Mononuclear cell (primary cell): ENCODE measurements at regions not wholly inside any gene's neighbourhood (a gene's known extent, or its start where the extent isn't known, plus 50 kb on each side); places are given as distances from the start of the nearest gene placed in this dataset.
"Not testable (repeated sequence)": the region's sequence is repeated elsewhere in the genome, so short reads cannot be mapped to it uniquely, and the experiment has no call there.

ENCODE experiments used
- H3K27me3 ChIP-seq: 2 replicates; pipeline ENCODE4 v1.6.0; 2011; ENCODE audit warnings: low read length, control low read depth; ENCODE audit not compliant: insufficient read depth
- H3K4me1 ChIP-seq: 2 replicates; pipeline ENCODE4 v1.5.1; 2011; ENCODE audit warnings: mild to moderate bottlenecking, low read length, control low read depth; ENCODE audit not compliant: insufficient read depth
- H3K4me3 ChIP-seq: 2 replicates; pipeline ENCODE4 v1.5.1; 2011; ENCODE audit warnings: mild to moderate bottlenecking, low read length, moderate library complexity
- H3K9me3 ChIP-seq: 2 replicates; pipeline ENCODE4 v1.5.1; 2011; ENCODE audit warnings: low read depth, mild to moderate bottlenecking, control low read depth, low read length

DNA sequence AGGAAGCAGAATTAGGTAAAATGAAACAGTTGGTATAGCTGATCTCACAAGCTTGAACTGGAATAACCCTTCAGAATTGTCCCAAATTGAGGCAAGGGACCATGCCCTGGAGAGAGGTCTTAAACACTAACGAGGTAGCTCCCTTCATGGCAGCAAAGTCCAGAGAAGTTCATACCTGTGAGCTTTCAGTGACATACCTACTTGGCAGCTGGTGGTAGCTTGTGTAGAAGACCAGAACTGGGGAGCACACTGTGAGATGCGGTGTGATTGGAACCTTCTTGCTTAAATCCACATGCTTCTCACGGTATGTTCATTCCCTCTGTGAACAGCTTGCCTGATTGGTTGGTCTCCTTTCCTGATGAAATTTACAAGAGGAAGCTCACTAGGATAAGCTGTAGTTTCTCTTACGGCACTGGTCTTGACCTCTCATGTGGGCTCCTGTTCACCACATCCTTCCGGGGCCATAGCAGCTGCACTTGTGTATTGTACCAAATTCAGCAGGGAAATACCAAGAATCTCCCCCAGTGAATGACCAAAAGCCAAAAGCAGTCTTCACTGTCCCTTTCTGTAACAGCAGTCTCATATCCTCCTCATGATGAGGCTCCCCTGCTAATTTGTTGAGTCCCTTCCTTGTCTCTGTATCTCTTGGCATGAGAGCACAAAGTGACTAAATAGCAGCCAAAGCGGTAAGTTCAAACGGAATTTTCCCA, 483.7 kb upstream of the FRG2C start:
- H3K27me3 ChIP-seq, result no peaks in the 10 kb centered on the region
- no peak overlapping the region for H3K4me3 ChIP-seq
- H3K4me1 ChIP-seq, result no peaks in the 10 kb centered on the region
- H3K9me3 ChIP-seq, result no peaks in the 10 kb centered on the region

DNA sequence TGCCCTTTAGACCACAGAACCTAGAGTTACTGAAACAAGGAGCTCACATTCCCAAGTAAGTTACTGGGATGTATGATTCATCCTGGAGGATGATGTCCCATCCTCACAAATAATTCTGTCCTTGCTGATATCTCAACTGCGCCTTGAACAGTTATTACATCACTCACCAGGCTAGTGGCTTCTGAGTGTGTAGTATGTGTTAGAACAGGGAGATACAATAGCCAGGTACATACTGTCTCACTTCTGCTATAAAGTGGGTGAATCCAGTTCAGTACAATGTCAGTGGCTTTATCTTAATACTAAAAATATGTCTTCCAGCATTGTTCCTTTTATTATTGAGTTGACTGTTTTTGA, 483.2 kb upstream of the FRG2C start:
- Histone ChIP-seq H3K27me3 (no peaks in the 10 kb centered on the region), H3K4me1 (no peaks in the 10 kb centered on the region), H3K9me3 (no peaks in the 10 kb centered on the region), H3K4me3 (no peak overlapping the region)

DNA sequence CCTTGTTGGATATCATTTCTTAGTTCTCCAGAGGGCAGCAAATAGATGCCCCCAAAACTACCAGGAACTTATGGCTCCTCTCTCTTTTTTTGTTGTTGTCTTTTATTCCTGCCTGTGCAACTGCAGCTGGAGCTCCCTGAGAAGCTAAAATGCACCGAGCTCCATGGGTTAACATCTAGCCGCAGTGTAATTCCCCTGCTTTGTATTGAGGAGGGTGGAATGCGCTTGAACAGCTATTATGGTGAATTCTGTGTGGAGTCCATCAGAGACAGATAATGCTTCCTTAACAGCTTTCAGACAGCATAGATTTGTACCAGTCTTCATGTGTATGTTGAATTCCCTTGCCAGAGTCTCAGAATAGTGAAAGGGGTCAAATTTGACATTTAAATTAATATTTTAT, 475.2 kb upstream of the FRG2C start:
- no peak overlapping the region for H3K4me3 ChIP-seq
- H3K4me1 ChIP-seq, result no peaks in the 10 kb centered on the region
- H3K27me3 ChIP-seq, result no peaks in the 10 kb centered on the region
- no peaks in the 10 kb centered on the region for H3K9me3 ChIP-seq

DNA sequence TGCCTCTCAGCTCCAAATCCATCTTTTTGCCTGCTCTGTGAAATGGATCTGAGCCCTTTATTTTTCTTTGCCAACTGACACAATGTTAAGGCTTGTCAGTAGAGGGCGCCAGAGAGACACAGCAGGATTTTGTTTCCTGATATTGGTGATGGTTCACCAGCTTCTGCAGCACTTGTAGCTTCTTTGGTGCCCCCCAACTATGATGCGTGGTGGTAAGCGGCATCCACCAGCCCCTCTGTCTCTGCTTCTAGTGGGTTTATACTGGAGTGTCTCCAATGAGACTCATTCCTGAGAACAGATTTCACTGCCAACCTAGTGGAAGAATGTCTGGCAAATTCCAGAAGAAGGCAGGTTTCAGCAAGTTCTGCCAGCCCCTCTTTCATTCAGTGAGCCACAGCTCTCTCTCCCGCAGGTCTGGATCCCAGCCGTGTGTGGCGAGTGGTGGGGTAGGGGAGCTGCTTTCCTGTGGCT, 471.9 kb upstream of the FRG2C start:
- no peak overlapping the region for H3K4me3 ChIP-seq
- no peaks in the 10 kb centered on the region for H3K27me3 ChIP-seq
- no peaks in the 10 kb centered on the region for H3K4me1 ChIP-seq
- no peaks in the 10 kb centered on the region for H3K9me3 ChIP-seq

DNA sequence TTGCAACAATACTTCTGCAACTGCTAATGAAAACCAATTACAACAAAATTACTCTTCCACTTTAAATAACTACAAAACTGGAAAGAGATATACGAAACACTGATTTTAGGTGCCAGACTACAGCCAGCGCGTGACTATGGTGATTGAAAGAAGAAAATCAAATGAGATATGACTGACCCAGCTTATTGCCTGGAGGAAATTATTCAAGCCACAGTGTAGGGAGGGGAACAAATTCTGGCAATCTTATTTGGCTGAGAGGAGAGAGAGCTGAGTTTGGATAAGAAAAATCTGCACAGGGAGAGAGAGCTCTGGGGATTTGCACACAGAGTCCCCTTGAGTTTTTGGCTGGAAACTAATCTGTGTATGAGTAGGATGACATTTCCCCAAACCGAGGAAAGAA, 470.3 kb upstream of the FRG2C start:
- no peaks in the 10 kb centered on the region for H3K4me1 ChIP-seq
- H3K4me3 ChIP-seq, result no peak overlapping the region
- H3K27me3 ChIP-seq, result no peaks in the 10 kb centered on the region
- H3K9me3 ChIP-seq, result no peaks in the 10 kb centered on the region

DNA sequence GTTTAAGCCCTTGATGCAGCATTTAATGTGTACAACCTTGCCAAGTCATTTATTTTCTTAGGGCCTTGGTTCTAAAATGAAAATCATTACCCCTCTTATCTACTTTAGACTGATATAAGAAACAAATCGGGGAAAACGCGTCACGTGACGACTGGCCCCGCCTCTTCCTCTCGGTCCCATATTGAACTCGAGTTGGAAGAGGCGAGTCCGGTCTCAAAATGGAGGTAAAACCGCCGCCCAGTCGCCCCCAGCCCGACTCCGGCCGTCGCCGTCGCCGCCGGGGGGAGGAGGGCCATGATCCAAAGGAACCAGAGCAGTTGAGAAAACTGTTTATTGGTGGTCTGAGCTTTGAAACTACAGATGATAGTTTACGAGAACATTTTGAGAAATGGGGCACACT, 449.8 kb upstream of the FRG2C start:
- H3K9me3 ChIP-seq, H3K27me3 ChIP-seq, H3K4me3 ChIP-seq, H3K4me1 ChIP-seq: not testable (repeated sequence)

DNA sequence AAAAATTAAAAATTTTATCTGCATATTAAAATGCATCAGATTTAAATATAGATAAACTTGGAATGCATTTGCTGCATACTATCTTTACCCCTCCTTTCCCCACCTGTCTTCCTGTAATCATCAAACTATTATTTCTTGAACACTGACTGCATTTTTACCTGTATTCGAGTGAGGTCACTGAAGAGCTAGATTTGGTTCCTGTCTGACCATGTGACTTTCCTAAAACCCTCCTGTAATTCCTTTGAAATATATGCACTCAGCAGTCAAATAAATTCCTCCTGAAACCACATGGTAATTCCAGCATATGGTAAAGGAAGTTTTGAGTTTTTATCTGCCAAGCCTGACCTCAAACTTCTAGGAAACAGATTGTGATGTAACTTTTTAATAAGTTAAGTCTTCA, 445.6 kb upstream of the FRG2C start:
- peaks cover 5% of the 10 kb centered on the region for H3K4me1 ChIP-seq
- H3K27me3 ChIP-seq, result no peaks in the 10 kb centered on the region
- H3K9me3 ChIP-seq, result no peaks in the 10 kb centered on the region
- no peak overlapping the region for H3K4me3 ChIP-seq

DNA sequence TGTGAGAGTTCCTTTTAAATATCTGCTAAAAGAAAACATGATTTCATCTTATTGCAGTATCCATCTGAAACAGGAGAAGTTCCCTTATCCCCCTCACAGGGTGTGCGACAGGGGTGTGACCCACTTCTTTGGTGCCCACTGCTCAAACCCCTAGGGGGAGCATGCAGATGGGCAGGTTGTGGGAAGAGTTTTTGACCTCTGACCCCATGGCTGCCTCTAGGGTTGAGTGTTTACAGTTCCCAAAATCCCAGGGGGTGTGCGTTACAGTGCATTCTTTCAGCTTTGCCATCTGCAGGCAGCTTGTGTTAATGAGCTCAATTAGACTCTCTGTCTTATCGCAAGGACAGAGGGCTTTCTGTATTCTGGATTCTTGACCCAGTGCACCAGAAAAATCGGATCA, 443.2 kb upstream of the FRG2C start:
- Histone ChIP-seq H3K4me3 (no peak overlapping the region), H3K9me3 (no peaks in the 10 kb centered on the region), H3K27me3 (no peaks in the 10 kb centered on the region), H3K4me1 (peaks cover 5% of the 10 kb centered on the region)

DNA sequence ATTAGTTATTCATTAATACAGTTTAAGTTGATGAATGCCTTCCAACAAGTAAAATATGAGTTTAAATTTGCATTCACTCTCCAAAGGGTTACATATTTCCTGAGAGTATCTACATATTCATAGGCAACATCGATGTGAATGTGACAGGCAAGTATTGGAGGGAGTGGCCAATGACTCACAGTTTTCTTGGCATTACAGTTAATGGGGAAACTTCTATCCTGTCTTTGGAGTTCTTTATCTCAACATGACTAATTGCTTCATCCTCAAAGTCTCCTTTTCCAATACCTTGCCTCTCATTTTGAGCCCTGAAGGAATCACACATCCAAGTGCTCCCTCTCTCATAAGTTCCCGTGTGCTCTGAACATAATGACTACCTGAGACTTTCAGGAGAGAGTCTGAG, 439.7 kb upstream of the FRG2C start:
- Histone ChIP-seq H3K9me3 (no peaks in the 10 kb centered on the region), H3K27me3 (no peaks in the 10 kb centered on the region), H3K4me3 (no peak overlapping the region), H3K4me1 (peaks cover 5% of the 10 kb centered on the region)

DNA sequence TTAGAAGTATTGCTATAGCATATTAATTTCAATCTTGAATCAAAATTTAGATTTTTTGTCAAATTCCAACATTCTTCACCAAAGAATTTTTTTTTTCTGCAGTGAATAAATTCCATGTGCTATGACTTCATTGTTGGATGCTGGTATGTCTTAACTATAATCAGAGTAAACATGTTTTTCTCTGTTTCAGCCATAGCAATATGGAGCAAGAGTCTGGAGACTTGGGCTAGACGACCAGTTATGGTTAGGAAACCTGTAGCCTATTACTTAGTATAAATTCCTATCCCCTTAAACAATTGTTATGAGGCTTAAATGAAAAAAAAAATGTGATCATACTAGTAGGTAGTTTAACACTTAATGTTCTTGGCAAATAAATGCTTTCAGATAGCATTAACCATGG, 431.9 kb upstream of the FRG2C start:
- Histone ChIP-seq H3K9me3 (no peaks in the 10 kb centered on the region), H3K27me3 (no peaks in the 10 kb centered on the region), H3K4me1 (no peaks in the 10 kb centered on the region), H3K4me3 (no peak overlapping the region)

DNA sequence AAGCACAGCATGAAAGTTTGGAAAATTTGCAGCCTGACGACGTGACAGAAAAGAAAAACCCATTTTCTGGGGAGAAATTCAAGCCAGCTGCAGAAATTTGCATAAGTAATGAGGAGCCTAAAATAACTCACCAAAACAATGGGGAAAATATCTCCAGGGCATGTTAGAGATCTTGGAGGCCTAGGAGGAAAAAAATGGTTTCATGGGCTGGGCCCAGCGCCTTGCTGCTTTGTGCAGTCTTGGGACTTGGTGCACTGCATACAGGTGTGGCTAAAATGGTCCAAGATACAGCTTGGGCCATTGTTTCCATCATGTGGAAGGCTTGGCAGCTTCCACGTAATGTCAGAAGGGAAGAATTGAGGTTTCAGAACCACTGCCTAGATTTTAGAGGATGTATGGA, 428.5 kb upstream of the FRG2C start:
- no peak overlapping the region for H3K4me3 ChIP-seq
- H3K27me3 ChIP-seq, result no peaks in the 10 kb centered on the region
- H3K9me3 ChIP-seq, result no peaks in the 10 kb centered on the region
- no peaks in the 10 kb centered on the region for H3K4me1 ChIP-seq

DNA sequence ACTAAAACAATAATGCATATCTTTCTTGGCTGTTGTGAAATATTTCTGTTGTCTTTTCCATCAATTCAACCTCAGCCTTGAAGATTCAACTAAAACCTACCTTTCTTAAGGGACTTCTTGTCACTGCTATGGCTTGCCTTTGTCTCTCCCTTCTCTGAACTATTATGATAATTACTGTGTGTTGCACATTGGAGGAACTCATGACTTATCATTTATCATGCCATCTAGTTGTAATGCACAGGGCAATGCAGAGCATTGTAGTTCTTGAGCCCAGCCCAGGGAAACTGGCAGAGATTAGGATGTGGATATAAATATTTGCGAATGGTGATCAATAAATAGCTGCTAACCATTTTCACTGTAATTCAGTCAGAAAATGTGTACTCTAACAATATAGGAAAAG, 427.1 kb upstream of the FRG2C start:
- H3K4me3 ChIP-seq, result no peak overlapping the region
- H3K4me1 ChIP-seq, result peaks cover 9% of the 10 kb centered on the region
- no peaks in the 10 kb centered on the region for H3K27me3 ChIP-seq
- no peaks in the 10 kb centered on the region for H3K9me3 ChIP-seq

DNA sequence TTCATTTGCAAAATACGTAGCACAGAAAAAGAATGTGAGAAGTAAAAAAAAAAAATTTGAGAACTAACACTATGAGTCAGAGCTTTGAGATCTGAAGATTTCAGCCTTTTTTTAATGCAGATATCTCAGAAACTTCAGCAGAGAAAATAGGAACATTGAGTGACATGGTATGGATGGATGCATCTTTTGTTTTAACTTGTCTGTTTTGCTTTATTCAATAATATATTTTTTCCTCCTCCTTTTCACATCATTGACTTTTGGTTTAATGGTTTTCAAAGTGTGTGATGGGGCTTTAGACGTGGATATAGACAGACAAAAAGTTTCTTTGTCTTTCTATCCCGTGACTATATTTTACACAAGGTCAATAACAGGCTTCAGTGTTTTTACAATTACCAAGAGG, 426.7 kb upstream of the FRG2C start:
- H3K27me3 ChIP-seq, result no peaks in the 10 kb centered on the region
- no peaks in the 10 kb centered on the region for H3K9me3 ChIP-seq
- H3K4me3 ChIP-seq, result no peak overlapping the region
- peaks cover 14% of the 10 kb centered on the region for H3K4me1 ChIP-seq

DNA sequence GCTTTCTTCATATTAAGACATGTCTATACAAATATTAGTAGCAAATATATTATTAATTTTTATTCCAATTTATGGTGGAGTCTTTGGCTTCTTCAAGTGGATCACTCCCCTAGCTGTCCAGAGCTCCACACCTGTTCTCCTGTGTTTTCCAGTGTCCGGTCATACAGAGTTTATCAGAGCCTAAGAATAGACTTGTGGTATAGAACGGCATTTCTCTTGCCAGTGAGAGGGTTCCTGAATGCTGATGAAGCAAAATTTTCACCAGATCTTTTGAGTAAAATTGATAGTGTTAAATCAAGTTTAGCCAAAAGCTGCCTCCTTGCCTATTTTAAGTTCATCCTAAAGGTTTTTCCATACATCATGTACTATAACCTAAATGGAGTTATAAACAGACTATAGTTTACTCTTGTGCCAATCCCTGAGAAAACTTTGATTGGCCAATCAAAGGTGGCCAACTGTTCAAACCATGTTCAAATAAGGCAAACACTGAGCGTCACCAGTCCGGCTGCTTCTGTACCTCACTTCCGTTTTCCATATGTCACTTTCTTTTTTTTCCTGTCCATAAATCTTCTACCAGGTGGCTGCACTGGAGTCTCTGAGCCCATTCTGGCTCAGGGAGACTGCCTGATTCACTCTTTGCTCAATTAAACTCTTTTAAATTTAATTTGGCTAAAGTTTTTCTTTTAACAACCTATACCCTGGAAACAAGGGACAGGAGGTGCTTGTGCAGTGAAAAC, 422.7 kb upstream of the FRG2C start:
- not testable (repeated sequence) for H3K27me3 ChIP-seq, H3K9me3 ChIP-seq, H3K4me3 ChIP-seq
- peaks cover 15% of the 10 kb centered on the region for H3K4me1 ChIP-seq

DNA sequence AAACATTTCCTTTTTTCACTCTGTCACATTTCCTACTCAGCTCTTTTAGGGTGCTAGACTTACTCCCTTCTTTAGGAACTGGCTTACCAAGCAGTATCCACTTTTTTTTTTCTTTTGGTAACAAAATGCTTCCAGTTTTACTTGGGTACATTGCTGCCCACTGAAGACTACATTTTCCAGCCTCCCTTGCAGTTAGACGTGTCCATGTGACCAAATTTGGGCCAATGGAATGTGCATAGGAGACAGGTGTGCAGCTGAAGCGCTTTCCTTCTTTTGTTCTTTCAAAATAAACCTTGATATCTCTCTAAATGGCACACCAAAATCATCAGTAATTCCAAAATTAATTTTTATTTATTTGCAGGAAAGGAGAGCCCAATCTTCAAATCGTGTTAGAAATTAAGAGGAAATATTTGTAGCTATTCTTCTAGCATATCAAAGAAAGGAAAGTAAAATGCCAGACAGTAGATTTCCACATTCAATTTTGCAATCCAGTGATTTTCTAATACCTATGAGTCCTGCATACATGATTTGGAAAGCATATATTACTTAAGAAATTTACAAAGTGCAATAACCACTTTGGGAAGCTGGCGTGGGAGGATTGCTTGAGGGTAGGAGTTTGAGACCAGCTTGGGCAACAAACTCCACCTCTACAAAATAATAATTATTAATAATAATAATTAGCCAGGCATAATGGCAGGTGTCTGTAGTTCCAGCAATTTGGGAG, 422.0 kb upstream of the FRG2C start:
- no peak overlapping the region for H3K4me3 ChIP-seq
- H3K27me3 ChIP-seq, result no peaks in the 10 kb centered on the region
- peaks cover 15% of the 10 kb centered on the region for H3K4me1 ChIP-seq
- H3K9me3 ChIP-seq, result no peaks in the 10 kb centered on the region
